ENCODE measurements at regions not wholly inside any gene's neighbourhood (a gene's known extent, or its start where the extent isn't known, plus 50 kb on each side); places are given as distances from the start of the nearest gene placed in this dataset.

DNA sequence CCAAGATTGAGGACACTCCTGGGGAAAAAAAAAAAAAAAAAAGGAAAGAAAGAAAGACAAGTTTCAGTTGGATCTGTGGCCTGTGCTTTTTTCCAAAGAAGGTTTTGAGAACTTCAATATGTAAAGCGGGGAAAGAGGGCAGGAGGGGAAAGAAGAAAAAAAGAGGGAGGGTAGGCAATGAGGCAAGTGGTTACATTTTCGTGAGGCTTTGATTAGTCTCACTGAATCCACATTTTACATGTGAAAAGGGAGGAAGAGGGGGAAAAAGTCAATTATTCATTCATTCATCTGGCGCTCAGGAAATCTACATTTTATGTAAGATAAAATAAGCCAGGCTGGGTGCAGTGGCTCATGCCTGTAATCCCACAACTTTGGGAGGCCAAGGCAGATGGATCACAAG is 315.2 kb upstream of the PAPPA start:
- TF ChIP-seq POLR2A (IDR thresholded peaks at IDR 0.05) (no peak), CTCF (IDR thresholded peaks at IDR 0.05) (no peak), POLR2AphosphoS5 (IDR thresholded peaks at IDR 0.05) (no peak), EP300 (IDR thresholded peaks at IDR 0.05) (no peak)
